GM12864 (cell line): ENCODE measurements at regions not wholly inside any gene's neighbourhood (a gene's known extent, or its start where the extent isn't known, plus 50 kb on each side); places are given as distances from the start of the nearest gene placed in this dataset.

Experiments
- DNase-seq: peaks from one replicate; pipeline ENCODE4 v3.0.0-alpha.2; 2011; ENCODE audit warnings: low read depth
- H3K4me3 ChIP-seq: 2 replicates; pipeline ENCODE4 v1.5.1; 2011; ENCODE audit warnings: mild to moderate bottlenecking, low read depth, low read length, control low read depth
- CTCF ChIP-seq: IDR thresholded peaks from 2 replicates; pipeline ENCODE4 v1.5.1; 2011; ENCODE audit warnings: low read depth, mild to moderate bottlenecking, moderate library complexity, low read length, control low read depth, inconsistent platforms; ENCODE audit errors: missing control alignments

DNA sequence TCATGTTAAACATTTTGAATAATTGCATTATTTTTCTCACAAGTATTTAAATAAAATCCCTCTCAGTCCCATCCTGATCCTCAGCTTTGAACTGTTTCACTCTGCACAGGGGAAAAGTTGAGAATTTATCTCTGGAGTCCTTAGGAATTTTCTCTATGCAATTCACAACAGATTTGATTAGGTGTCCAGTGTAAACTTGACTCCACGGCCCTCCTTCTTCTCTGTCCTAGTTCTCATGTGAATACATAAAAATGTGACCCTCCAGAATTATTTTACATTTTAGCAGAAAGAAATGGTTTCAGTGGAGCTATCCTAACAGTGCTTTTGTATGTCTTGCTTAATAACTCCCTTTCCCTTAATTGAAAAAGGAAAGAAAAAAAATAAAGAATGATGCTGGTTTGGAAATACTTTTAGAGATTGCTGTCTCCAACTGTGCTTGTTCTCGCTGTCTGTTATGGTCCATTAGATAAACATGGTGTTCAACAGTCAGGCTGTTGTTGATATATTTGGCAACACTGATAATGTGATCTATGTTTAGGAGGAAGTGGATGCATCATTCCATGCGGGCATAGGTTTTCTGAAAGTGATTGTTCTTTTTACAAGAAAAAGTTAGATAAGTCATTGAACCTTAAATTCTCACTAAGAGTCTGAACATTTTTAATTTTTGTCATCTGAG is 599.4 kb upstream of the CITED2 start:
- no peak overlapping the region for H3K4me3 ChIP-seq
- DNase-seq, result no peak
- no peak for TF ChIP-seq CTCF

DNA sequence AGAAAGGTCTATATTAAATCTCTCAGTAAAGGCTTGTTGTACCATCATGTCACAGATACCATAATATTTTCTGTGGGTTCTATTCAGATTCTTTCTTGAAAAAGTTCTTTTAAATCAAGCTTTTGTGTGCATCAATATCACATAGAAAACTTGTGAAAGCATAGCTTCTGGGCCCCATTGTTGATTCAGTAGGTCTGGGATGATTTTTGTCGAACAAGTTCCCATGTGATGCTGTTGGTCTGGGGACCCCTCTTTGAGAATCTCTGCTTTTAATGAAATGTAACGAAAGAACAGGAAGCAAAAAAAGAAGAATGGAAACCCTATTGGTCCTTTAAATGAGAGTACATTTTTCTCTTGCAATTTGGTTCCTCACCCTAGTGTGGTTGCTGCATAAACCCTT is 597.7 kb upstream of the CITED2 start:
- no peak for TF ChIP-seq CTCF
- no peak for DNase-seq
- H3K4me3 ChIP-seq, result no peak overlapping the region

- no peak for DNase-seq
- no peak overlapping the region for H3K4me3 ChIP-seq
- no peak for TF ChIP-seq CTCF
Observed at GRCh38 chr6:139970591-139970991, 596.1 kb upstream of the CITED2 start.

GRCh38 chr6:139967497-139967896 is 593.0 kb upstream of the CITED2 start:
- H3K4me3 ChIP-seq, result no peak overlapping the region
- TF ChIP-seq CTCF, result no peak
- no peak for DNase-seq

- no peak overlapping the region for H3K4me3 ChIP-seq
- TF ChIP-seq CTCF, result no peak
- no peak for DNase-seq
Observed at GRCh38 chr6:139965393-139965792, 590.9 kb upstream of the CITED2 start.

- no peak for DNase-seq
- no peak for TF ChIP-seq CTCF
- no peak overlapping the region for H3K4me3 ChIP-seq
Observed at GRCh38 chr6:139964737-139965136, 590.3 kb upstream of the CITED2 start.

DNA sequence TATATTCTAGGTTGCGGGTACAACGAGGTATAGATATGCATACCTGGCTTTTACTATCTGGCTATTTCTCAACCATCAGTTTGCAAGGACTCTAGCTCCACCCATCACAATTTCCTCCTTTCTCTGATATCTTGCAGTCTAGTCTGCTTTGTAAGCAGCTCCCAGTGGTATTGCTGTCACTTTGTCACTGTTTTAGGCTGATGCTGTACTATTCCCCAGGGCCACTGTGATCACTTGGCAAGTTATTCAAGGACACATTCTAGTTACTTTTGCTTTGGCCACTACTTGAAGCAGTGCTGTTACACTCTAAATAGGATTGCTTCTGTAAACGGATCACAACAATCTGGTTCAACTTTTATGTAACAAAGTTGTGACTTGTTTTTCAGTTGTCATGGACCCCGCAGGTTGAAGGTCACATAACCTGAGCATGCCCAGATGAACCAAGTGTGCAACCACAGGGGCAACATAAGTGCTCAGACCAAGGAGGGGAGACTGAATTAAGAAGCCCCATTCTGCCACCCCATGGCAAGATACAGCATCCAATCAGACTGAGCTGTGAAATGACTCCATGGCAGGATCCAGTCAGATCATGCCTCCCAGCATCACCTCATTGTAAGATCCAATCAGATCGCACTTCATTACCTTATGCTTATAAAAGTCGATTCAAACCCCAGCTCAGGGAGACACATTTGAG is 588.4 kb upstream of the CITED2 start:
- no peak for DNase-seq
- no peak overlapping the region for H3K4me3 ChIP-seq
- TF ChIP-seq CTCF, result no peak
